T47D (cell line): ENCODE measurements at regions not wholly inside any gene's neighbourhood (a gene's known extent, or its start where the extent isn't known, plus 50 kb on each side); places are given as distances from the start of the nearest gene placed in this dataset.

Experiments
- DNase-seq, 2 experiments: peaks; one replicate each; pipeline versions ENCODE4 v3.0.0 to v3.0.0-alpha.2; 2011 to 2012; ENCODE audit warnings: low read depth in 1 of 2, low spot score in 1 of 2
- JUND ChIP-seq: IDR thresholded peaks from 2 replicates; pipeline ENCODE4 v1.6.1; 2012; ENCODE audit warnings: low read depth
- in situ Hi-C: cut with HindIII; loops from 2 replicates; pipeline ENCODE4 v1.10.0; 2016; ENCODE audit warnings: low sequenced_read_pairs, low pct_unique_long_range_greater_than_20kb

DNA sequence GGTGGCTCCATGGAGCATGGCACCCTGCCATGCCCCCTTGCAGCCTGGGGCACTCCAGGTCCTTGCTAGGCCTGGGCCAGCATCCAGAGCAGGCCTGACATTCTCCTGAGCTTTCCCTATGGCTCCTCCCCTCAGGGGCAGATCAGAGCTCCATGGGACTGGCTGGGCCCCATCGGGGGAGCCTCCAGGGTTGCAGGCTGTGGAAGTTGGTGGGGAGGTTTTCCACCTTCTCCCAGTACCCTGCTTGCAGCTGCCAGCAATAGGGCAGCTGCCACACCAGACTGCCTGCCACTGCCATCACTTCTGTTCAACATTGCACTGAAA is 75.7 kb upstream of the TP63 start:
- no peak for TF ChIP-seq JUND
- no peak for DNase-seq
- in situ Hi-C loops: no loop called here

DNA sequence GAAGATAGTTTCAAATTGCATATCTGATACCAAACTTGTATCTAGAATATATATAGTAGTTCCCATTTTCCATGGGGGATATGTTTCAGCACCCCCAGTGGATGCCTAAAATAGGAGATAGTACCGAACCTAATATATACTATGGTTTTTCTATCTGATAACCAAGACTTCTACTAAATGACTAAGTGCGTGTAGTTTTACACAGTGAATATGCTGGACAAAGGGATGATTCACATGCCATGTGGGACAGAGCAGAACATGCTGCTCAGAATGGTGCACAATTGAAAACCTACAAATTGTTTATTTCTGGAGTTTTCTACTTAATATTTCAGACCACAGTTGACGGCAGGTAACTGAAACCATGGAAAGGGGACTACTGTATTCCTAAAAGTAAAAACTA is 73.4 kb upstream of the TP63 start:
- DNase-seq: no peak
- TF ChIP-seq JUND: no peak
- in situ Hi-C loops: no loop called here

DNA sequence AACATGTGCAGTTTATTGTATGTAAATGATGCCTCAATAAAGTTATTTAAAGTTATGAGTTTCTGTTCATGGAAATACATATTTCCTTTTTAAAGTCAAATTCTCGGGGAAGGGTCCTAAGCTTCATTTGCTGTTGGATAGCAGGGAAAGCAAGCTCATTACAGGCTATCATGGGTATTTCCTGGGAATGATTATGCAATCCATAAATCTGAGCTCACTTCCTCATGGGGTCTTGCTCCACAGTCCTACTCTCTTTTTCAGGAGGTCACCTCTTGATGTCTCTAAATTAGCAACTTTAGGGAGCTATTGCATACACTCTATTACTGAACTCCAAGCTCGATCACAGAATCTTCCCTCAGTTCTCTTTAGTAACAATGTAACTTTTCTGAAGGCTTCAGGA is 69.9 kb upstream of the TP63 start:
- no peak for DNase-seq
- in situ Hi-C loops: no loop called here
- TF ChIP-seq JUND: no peak

DNA sequence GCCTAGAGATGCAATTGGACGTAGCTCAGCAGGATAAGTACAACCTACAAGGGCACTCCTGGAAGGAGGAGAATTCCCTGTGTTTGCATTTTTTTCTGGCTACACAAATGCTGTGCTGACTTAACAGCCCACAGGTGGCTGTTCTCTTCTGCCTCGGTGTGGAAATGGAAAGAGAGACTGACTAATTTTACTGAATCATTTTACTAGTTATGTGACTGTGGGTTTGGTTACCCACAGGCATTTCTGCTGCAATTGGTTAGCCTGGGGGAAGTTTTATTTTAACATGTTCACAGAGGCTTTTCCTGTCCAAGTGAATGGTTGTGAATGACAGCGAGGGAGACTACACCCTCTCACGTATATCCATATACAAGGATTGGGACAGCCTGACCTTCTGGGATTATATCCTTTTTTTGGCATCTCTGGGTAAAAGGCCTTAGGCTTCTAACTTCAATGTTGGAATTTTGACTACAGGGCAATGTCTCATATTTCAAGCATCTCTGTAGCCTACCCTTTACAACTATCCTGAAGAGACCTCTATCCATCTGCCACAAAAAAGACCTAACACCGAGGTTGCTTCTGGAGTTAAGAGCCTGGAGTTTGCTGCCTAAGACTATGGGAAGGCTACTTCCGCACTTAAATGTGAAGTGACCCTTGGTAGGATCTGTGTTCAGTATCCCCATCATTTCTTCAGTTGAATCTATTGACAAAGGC is 67.2 kb upstream of the TP63 start:
- peak in 1 of 2 experiments; percentile 95 for DNase-seq
- in situ Hi-C loops: no loop called here
- TF ChIP-seq JUND: peak; percentile 7; the same call in 1 of the 2 replicates

DNA sequence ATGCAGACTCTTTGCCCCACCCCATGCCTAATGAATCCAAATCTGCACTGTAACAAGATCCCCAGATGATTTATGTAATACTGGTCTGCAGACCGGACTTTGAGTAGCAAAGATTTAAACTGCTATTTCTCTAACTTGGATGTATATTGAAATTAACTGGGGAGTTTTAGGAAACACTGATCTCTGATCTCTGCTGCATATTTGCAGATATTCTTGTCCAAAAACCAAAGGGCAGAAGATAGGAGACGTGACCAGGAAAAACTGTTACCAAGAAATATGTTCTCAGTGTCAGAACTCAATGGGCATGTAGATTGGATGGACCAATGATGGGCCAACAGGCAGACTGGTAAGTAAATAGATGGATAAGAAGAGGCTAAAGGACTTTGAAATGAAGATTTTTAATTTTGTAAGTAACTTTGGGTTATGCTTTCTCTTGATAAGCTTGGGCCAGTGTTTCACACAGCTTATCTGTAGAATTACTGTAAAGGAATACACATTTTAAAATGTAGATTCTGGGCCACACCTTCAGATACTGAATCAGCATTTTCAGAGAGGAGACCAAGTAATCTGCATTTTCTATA is 64.5 kb upstream of the TP63 start:
- TF ChIP-seq JUND: no peak
- in situ Hi-C loops: no loop called here
- DNase-seq: no peak

DNA sequence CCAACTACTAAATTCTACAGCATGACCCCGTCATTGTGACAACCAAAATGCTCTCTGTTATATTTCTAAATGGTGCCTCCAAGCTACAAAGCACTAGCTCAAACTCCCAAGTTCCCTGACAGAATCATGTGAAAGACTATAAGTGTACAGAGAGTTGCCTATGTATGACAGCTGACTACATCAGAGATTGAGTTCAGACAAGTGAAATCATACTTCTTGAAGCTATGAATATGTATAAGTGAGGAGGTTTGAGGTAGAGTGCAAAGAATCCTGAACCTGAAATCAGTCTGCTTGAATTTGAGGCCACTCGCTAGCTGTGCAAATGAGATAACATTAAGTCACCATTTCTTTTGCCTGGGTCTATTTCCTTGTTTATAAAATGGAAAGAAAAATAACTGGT is 63.9 kb upstream of the TP63 start:
- TF ChIP-seq JUND: no peak
- in situ Hi-C loops: no loop called here
- DNase-seq: no peak

DNA sequence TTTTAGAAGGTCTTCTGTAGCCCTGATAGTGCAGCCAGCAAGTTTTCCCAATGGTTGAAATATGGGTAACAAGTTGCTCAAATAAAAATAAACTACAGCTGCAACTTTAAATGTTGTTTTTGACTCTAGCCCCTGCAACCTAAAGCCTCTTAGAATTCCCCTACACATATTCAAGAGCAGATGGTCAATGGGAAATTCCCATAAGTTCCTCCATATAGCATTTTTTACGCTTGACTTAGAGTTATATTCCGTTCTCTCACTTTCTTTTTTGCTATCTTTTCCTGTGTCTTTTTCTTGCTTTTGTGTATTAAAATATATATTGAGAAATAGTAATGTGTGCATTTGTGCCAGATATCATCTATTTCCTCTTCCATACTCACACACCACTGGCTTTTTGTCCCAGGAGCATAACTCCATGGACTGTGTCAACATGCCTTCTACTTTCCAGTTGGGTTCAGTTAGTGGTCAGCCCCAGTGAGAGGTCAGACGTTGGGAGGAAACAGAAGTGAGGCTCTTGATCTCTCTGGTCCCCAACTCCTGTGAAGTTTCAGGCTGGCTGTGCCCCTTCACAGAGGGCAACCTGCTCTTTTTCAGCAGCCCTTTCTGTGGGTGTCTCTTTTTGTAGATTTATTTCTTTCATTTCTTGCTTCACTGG is 63.3 kb upstream of the TP63 start:
- peak in 1 of 2 experiments; percentile 92 for DNase-seq
- in situ Hi-C loops: no loop called here
- no peak; the same call in 1 of the 2 replicates for TF ChIP-seq JUND

DNA sequence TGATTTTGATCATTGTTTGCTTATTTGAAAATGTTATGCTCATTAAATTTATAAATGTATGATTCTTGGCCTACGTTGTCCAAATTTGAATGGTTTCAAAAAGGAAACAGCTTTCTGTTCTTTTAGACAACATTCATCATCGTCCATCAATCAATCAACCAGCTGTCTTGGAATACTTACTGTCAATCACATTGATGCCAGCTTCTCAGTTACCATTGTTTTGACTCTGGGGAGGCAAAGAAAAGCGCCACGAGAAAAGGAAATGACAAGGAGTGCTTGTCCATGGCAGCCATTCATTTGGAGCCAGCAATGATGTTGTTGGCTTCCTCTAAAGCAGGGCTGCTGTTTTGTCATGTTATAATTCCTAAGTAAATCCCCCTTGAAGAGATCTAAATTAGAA is 62.2 kb upstream of the TP63 start:
- no peak for DNase-seq
- in situ Hi-C loops: no loop called here
- TF ChIP-seq JUND: no peak

DNA sequence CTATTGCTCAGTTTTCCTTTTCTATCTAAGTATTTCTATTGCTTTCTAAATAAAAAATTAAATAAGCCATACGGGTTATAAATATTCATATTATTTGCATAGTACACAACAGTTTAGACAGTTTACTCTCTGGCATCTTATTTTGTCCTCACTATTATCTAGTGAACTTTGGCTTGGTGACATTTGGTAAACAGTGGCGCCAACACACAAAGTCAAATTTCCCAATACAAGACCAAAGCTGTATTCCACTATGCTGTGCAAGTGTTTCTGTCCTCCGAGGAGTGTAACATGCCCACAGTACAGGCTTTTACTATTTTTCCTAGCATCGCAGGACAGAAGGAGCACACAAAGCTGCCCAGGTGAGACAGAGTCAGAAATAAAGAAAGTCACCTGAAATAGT is 61.7 kb upstream of the TP63 start:
- DNase-seq: no peak
- TF ChIP-seq JUND: no peak
- in situ Hi-C loops: no loop called here

DNA sequence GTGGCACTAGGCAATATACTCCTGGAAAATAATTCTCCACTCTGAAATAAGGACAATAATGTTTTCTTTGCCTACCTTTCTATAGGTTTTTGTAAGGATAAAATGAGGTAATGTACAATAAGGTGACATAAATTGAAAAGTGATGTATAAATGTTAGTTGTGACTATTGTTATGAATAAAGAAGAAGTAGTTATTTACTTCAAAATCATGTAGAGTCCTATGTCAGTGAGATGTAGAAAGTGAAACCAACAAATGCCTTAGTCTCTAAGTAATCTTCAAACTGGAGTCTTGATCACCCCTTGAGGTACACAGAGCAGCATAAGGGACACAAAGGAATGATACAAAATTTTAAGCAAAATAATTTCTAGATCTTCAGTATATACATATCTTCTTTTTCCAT is 60.3 kb upstream of the TP63 start:
- no peak for TF ChIP-seq JUND
- in situ Hi-C loops: no loop called here
- DNase-seq: no peak

DNA sequence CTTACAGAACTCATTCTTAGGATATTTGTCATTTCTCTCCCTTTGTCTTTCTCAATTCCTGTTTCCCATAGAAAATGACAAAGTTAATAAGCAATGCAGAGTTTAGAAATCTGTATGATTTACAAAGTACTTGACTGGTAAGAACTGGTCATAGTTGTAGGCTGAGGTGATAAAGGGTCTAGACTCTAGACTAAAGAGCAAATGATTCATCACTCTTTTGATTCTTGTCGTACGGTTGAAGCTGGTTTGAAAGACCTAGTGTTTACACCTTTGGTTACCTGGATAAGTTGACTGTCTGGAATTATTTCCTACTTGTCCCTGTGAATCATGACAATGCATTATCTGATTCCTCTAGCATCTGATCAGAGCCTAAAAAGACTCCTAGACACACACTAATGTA is 58.9 kb upstream of the TP63 start:
- in situ Hi-C loops: no loop called here
- DNase-seq: peak in 1 of 2 experiments; percentile 71
- no peak for TF ChIP-seq JUND

DNA sequence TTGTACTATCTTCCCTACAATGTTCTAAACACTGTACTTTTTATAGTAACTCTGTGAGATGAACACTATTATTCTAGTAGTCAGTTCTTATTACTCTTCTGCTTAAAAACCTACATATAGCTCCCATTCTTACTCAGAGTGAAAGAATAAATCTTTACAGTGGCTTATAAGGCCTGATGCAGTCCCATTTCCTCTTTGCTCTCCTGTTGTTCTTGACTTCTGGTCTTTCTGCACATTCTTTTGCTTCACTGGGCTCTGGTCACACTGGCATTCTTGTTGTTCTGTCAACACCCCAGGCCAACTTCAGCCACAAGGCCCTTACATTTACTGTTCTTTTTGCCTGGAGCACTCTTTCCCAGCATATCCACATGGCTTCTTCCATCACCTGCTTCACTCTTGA is 58.2 kb upstream of the TP63 start:
- DNase-seq: peak in 1 of 2 experiments; percentile 68
- TF ChIP-seq JUND: no peak
- in situ Hi-C loops: no loop called here

DNA sequence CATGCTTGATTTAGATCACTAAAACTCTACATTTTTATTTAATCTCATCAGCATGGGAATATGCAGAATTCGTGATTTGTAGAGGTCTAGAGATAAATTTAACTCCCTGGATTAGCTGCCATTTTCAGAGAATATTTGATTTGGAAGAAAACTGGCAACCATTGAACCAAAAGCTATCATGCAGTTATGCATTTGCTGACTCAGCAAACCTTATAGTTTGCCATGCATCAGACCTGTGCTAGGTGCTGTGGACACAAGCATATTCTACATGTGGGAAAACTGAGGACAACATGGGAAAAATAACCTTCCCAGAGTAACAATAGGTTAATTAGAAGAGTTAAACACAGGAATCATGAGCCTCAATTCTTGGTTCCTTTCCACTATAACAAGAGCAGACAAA is 54.7 kb upstream of the TP63 start:
- DNase-seq: no peak
- in situ Hi-C loops: no loop called here
- no peak for TF ChIP-seq JUND
